SU-DHL-6 (cell line): ENCODE measurements at regions not wholly inside any gene's neighbourhood (a gene's known extent, or its start where the extent isn't known, plus 50 kb on each side); places are given as distances from the start of the nearest gene placed in this dataset.

Experiments used
- H2AFZ ChIP-seq: fragments of 200-600 bp; sonication (generic); 2 replicates; pipeline ENCODE4 v1.6.1; 2014; ENCODE audit warnings: low read depth, mild to moderate bottlenecking, moderate library complexity, mixed read lengths, antibody characterized with exemption, low read length; ENCODE audit not compliant: severe bottlenecking
- H3F3A ChIP-seq: fragments of 200-600 bp; shearing (Covaris generic); 2 replicates; pipeline ENCODE4 v1.6.0; 2016; ENCODE audit warnings: antibody characterized with exemption, mild to moderate bottlenecking; ENCODE audit not compliant: insufficient read depth
- H3K27ac ChIP-seq: fragments of 200-600 bp; sonication (generic); 2 replicates; pipeline ENCODE4 v1.5.1; 2016; ENCODE audit warnings: low read depth, mild to moderate bottlenecking, low read length, moderate library complexity, mixed read lengths
- H3K27me3 ChIP-seq: fragments of 200-600 bp; sonication (generic), shearing (Covaris generic); 2 replicates; pipeline ENCODE4 v1.6.0; 2014; ENCODE audit warnings: mild to moderate bottlenecking, low read length
- H3K36me3 ChIP-seq: fragments of 200-600 bp; sonication (generic); 2 replicates; pipeline ENCODE4 v1.6.1; 2014; ENCODE audit warnings: mild to moderate bottlenecking, low read length, mixed read lengths
- H3K4me2 ChIP-seq: fragments of 300-600, 200-600 bp; shearing (Covaris generic), sonication (generic); 2 replicates; pipeline ENCODE4 v1.6.0; 2014; ENCODE audit warnings: low read length, low read depth, mild to moderate bottlenecking; ENCODE audit not compliant: poor library complexity, severe bottlenecking
- H3K4me3 ChIP-seq: fragments of 200-600 bp; sonication (generic); 2 replicates; pipeline ENCODE4 v1.5.1; 2014; ENCODE audit warnings: antibody characterized with exemption, low read length, mild to moderate bottlenecking, mixed read lengths; ENCODE audit not compliant: insufficient read depth, poor library complexity, severe bottlenecking
- H3K79me2 ChIP-seq: fragments of 200-600 bp; sonication (generic); 2 replicates; pipeline ENCODE4 v1.6.1; 2014; ENCODE audit warnings: mild to moderate bottlenecking, low read length, moderate library complexity; ENCODE audit not compliant: insufficient read depth
- H3K9ac ChIP-seq: fragments of 200-600 bp; sonication (generic); 2 replicates; pipeline ENCODE4 v1.7.0; 2014; ENCODE audit warnings: mild to moderate bottlenecking, low read length
- H3K9me2 ChIP-seq: fragments of 200-600 bp; sonication (generic); replicated peaks from 2 replicates; pipeline ENCODE4 v1.6.1; 2014; ENCODE audit warnings: low read length; ENCODE audit not compliant: insufficient read depth
- H3K9me3 ChIP-seq: fragments of 200-600 bp; sonication (generic); 2 replicates; pipeline ENCODE4 v1.6.1; 2014; ENCODE audit warnings: low read length, mixed read lengths; ENCODE audit not compliant: insufficient read depth
- H4K20me1 ChIP-seq: fragments of 200-600 bp; sonication (generic); 2 replicates; pipeline ENCODE4 v1.6.1; 2014; ENCODE audit warnings: low read depth, mild to moderate bottlenecking, antibody characterized with exemption, low read length, moderate library complexity, mixed read lengths
- EZH2phosphoT487 ChIP-seq: fragments of 200-600 bp; sonication (generic), shearing (Covaris generic); conservative IDR thresholded peaks from 2 replicates; pipeline ENCODE4 v1.6.1; 2018; ENCODE audit warnings: mild to moderate bottlenecking, antibody characterized with exemption, low read length, moderate library complexity, mixed read lengths
- TF ChIP-seq, protein P1 (sequence below): fragments of 200-600 bp; sonication (generic); IDR thresholded peaks from one replicate; pipeline ENCODE4 v1.5.1; 2017; ENCODE audit warnings: antibody characterized with exemption, mild to moderate bottlenecking, low read length, moderate library complexity; ENCODE audit not compliant: insufficient read depth, poor library complexity, severe bottlenecking

DNA sequence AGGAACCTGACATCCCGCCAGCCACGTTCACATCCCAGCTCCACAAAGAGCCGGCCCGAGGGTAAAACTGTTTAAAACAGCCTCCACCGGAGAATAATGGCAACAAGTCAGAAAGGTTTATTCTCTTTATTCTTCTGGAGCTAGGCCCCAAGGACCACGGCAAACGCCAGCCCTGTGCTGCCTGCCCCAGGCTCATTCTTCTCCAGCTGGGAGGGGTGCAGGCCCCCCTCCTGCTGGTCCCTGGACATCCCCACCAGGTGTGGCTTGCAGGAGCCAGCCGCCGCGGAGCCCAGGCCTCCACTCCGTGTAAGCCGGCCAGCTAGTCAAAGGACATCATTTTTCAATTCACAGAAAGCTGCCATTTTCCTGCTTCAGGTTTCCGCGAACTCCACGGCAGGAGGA is 65.8 kb upstream of the SALL3 start:
- Histone ChIP-seq H3K79me2 (no peaks in the 10 kb centered on the region), H4K20me1 (no peaks in the 10 kb centered on the region), H3K9ac (no peak overlapping the region), H3K4me2 (no peak overlapping the region), H3K27me3 (no peaks in the 10 kb centered on the region), H3K9me2 (no peaks in the 10 kb centered on the region), H3K9me3 (no peaks in the 10 kb centered on the region), H3K36me3 (no peaks in the 10 kb centered on the region), H3K27ac (no peak overlapping the region), H3F3A (no peaks in the 10 kb centered on the region), H2AFZ (no peak overlapping the region), H3K4me3 (no peak overlapping the region)
- TF ChIP-seq, protein P1, sequence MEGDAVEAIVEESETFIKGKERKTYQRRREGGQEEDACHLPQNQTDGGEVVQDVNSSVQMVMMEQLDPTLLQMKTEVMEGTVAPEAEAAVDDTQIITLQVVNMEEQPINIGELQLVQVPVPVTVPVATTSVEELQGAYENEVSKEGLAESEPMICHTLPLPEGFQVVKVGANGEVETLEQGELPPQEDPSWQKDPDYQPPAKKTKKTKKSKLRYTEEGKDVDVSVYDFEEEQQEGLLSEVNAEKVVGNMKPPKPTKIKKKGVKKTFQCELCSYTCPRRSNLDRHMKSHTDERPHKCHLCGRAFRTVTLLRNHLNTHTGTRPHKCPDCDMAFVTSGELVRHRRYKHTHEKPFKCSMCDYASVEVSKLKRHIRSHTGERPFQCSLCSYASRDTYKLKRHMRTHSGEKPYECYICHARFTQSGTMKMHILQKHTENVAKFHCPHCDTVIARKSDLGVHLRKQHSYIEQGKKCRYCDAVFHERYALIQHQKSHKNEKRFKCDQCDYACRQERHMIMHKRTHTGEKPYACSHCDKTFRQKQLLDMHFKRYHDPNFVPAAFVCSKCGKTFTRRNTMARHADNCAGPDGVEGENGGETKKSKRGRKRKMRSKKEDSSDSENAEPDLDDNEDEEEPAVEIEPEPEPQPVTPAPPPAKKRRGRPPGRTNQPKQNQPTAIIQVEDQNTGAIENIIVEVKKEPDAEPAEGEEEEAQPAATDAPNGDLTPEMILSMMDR: no peak
- TF ChIP-seq EZH2phosphoT487: no peak

DNA sequence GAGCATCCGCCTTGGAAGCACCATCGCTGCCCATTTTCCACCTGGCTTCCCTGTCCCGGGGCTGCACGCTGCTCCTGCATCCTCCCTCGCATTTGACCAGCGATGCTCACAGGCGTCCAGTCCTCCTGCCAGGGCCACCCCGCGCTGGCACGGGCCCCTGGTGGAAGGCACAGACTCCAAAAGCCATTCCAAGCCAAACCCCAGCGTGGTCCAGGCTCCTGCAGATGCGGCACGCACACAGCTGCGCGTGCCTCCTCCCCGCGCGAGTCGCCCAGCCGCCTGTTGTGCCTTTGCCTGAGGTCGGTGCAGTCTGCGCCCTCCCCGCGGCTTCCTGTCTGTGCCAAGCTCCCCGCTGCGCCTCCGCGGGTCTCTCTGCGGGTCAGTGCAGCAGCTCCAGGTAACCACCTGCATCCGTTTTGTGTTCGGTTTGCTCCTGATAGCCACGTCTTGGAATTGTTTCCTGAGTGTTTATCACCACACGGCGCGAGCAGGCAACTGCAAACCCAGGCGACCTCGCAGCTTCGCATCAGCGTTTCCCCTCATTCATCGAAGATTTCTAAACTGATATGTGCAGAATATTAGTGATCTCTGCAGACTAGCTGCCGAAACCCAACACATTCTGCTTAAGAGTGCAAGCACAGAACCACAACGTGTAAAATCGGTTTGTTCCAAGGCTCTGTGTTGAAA is 65.2 kb upstream of the SALL3 start:
- H3K9me3 ChIP-seq: no peaks in the 10 kb centered on the region
- H3K9me2 ChIP-seq: no peaks in the 10 kb centered on the region
- H4K20me1 ChIP-seq: no peaks in the 10 kb centered on the region
- no peak overlapping the region for H3K4me3 ChIP-seq
- H3K27ac ChIP-seq: no peak overlapping the region
- TF ChIP-seq, protein P1: no peak
- TF ChIP-seq EZH2phosphoT487: no peak
- H2AFZ ChIP-seq: no peak overlapping the region
- no peaks in the 10 kb centered on the region for H3K79me2 ChIP-seq
- H3K27me3 ChIP-seq: no peaks in the 10 kb centered on the region
- H3K4me2 ChIP-seq: no peak overlapping the region
- no peaks in the 10 kb centered on the region for H3K36me3 ChIP-seq
- no peaks in the 10 kb centered on the region for H3F3A ChIP-seq
- H3K9ac ChIP-seq: no peak overlapping the region

DNA sequence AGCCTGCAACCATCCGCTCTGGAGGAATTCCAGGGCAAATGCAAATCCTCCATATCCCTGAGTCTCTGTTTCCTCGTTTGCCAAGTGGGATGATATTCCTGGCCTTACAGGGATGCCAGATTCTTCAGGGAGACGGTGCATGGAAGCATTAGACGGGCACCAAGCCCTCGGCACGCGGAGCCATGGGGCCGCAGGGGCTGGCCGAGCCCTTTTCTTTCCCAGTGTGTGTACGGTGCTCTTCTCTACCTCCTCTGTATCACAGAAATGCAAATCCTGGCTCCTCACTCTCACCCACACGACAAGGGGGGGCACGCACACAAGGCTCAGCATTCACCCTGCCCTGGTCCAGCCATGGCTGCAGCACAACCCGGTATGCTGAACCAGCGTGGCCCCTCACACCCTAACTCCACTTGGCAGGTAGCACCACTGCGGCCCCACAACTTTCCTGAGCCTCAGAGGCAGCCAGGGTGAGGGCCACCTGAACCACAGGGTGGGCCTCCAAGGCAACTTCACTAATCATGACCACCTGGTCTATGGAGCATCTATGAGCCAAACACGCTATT is 64.1 kb upstream of the SALL3 start:
- H3K4me2 ChIP-seq: no peak overlapping the region
- H2AFZ ChIP-seq: no peak overlapping the region
- H3K79me2 ChIP-seq: no peaks in the 10 kb centered on the region
- H3K27ac ChIP-seq: no peak overlapping the region
- H3K36me3 ChIP-seq: no peaks in the 10 kb centered on the region
- H3K4me3 ChIP-seq: no peak overlapping the region
- no peaks in the 10 kb centered on the region for H3K9me3 ChIP-seq
- H3F3A ChIP-seq: no peaks in the 10 kb centered on the region
- TF ChIP-seq EZH2phosphoT487: no peak
- TF ChIP-seq, protein P1: no peak
- H3K9ac ChIP-seq: no peak overlapping the region
- H3K9me2 ChIP-seq: no peaks in the 10 kb centered on the region
- no peaks in the 10 kb centered on the region for H4K20me1 ChIP-seq
- H3K27me3 ChIP-seq: no peaks in the 10 kb centered on the region
